ENCODE measurements at regions not wholly inside any gene's neighbourhood (a gene's known extent, or its start where the extent isn't known, plus 50 kb on each side); places are given as distances from the start of the nearest gene placed in this dataset.
"Not testable (repeated sequence)": the region's sequence is repeated elsewhere in the genome, so short reads cannot be mapped to it uniquely, and the experiment has no call there.

DNA sequence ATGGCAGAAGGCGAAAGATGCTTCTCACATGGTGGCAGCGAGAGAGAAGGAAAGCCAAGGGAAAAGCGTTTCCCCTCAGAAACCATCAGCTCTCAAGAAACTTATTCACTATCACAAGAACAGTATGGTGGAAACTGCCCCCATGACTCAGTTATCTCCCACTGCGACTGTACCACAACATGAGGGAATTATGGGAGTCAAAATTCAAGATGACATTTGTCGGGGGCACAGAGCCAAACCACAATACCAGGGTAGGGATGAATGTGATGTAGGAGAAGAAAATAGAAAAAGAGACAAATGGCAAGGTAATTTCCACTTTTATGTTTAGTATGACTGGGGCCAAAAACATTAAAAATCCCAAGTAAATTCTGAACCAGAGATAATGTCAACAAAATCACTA, 216.8 kb downstream of the TRIM36 start:
- no peak for DNase-seq

GRCh38 chr5:114949756-114950155, 220.0 kb downstream of the TRIM36 start:
- no peak for DNase-seq

GRCh38 chr5:114948986-114949621, 220.6 kb downstream of the TRIM36 start:
- DNase-seq: no peak

DNA sequence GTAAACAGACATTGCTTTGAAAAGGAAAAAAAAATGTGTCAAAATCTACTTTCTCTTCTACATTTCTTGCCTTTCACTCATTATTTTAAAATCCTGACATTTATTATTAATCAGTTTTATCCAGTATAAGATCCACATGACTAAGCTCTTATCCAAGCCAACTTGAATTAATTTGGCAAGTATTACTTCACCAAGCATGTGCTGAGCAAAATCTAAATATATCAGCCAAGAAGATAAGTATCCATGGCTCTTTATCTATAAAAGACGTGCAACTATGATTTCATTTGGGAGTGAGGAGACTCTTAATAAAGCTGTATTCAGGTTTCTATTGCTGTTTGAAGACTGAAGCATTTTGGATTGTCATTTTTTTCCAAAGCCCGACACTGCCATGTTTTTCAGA, 221.3 kb downstream of the TRIM36 start:
- no peak for DNase-seq

DNA sequence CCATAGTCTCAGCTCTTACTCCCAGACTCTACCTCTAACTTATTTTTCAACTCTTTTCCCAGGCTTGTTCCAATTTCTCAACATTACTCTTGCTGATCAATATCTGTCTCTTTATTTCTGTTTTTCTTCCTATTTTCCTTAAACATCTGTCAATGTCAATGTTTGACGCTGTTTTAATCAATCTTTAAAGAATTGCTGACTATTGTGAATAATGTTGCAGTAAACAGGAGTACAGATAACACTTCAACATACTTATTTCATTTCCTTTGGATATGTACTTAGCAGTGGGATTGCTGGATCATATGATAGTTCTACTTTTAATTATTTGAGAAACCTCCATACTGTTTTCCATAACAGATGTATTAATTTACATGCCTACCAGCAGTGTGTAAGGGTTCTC, 229.0 kb downstream of the TRIM36 start:
- no peak for DNase-seq

- no peak for DNase-seq
Measured at GRCh38 chr5:114935490-114935889, 234.2 kb downstream of the TRIM36 start.

DNA sequence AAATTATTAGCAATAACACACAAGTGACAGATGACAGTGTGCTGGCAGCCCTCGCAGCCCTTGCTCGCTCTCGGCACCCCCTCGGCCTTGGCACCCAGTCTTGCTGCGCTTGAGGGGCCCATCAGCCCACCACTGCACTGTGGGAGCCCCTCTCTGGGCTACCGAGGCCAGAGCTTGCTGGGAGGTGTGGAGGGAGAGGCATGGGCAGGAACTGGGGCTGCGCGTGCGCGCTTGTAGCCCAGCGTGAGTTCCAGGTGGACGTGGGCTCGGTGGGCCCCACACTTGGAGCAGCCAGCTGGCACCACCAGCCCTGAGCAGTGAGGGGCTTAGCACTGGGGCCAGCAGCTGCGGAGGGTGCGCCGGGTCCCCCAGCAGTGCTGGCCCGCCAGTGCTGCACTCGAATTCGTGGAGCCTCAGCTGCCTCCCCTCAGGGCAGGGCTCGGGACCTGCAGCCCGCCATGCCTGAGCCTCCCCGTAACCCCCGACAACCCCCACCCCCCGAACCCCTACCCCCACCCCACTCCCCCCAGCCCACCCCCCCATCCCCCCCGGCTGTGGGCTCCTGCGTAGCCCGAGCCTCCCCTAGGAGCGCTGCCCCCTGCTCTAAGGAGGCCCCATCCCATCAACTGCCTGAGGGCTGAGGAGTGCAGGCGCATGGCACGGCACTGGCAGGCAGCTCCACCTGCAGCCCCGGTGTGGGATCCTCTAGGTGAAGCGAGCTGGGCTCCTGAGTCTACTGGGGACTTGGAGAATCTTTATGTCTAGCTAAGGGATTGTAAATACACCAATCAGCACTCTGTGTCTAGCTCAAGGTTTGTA, 240.9 kb downstream of the TRIM36 start:
- no peak for DNase-seq

DNA sequence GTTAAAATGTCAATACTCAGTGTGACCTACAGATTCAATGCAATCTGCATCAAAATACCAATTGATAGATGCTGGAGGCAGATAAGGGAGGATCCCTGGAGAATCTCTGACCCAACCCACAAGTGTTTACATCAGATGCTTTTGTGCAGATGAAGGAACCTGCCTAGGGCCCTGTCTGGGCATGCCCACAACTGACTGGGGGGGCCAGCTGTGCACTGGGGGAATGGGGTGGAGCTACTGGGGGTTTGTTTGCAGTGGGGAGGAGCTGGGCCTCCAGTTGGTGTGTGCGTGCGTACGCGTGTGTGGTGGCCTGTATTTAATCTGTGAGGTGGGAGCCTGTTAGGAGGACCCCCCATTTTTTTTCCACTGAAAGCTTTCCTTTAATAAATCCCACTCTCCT, 244.9 kb downstream of the TRIM36 start:
- no peak for DNase-seq

DNA sequence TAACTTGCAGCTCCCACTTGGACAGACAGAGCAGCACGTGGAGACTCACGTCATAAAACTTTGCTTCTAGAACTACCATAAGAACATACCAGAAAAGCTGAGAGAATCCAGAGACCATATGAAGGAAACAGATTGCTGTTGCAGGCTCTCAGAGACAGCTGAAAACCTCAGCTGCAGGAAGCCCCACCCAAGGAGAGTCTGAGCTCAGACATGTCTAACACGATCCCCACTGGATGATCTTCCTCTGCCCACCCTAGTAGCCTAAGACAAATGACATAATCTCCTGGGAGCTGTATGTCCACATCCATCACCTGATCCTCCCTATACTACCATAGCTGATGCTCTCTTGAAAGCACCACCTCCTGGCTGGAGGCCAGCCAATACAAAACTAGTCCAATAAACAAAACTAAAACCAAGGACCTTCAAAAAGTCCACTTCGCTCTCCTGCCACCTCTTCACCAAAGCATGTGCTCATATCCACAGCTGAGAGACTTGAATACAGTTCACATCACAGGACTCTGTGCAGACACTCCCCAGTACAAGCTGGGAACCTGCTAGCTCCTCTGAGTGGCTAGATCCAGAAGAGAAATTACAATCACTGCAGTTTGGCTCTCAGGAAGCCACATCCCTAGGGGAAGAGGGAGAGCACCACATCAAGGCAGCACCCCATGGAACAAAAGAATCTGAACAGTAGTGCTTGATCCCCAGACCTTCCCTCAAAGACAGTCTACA, 257.4 kb downstream of the TRIM36 start:
- no peak for DNase-seq

- no peak for DNase-seq
Measured at GRCh38 chr5:114910727-114911126, 259.0 kb downstream of the TRIM36 start.

DNA sequence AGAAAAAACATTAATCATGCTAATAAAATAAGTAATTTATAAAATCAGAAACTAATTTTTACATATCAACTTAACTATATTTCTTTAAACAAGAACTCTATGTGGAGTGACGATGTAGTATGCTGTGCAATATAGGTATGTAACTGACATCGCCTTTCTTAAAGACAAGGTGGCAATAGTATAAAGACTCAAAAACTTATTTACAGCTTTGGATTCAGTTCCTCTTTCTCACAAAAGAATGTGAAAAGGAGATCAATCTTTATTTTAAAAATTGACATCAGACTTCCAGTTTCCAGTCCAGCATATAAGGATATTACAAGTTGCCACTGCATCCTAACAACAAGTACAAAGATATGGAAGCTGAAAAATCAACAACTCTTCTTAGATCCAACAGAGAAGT, 260.3 kb downstream of the TRIM36 start:
- DNase-seq: no peak

- no peak for DNase-seq
Measured at GRCh38 chr5:114903767-114904166, 265.9 kb downstream of the TRIM36 start.

DNA sequence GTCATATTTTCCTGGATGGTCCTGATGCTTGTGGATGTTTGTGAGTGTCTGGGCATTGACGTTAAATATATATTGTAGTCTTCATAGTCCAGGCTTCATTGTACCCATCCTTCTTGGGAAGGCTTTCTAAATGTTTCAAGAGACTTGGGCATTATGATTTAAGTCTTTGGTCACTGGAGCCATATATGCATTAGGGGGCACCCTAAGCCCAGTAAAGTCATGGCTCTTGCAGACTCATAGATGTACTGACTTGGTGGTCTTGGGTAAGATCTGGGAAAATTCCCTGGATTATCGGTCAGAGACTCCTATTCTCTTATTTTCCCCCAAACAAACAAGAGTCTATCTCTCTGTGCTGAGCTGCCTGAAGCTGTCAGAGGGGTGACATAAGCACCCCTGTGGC, 271.1 kb downstream of the TRIM36 start:
- no peak for DNase-seq

GRCh38 chr5:114883675-114884074, 286.0 kb downstream of the TRIM36 start:
- no peak for DNase-seq

DNA sequence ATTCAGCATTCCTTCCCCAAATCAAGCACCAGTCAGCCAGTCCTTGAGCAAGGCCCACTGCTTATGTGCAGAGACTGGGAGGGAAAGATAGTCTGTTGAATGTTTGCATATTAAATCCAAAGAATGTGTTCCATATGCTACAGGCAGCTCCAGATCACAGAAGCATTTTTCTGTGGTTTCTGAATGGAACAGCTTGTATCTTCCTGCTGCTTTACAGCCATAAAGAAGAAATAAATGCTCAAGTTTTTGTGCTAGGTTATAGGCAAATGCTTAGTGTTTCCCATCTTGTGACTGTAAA, 310.3 kb downstream of the TRIM36 start:
- no peak for DNase-seq

DNA sequence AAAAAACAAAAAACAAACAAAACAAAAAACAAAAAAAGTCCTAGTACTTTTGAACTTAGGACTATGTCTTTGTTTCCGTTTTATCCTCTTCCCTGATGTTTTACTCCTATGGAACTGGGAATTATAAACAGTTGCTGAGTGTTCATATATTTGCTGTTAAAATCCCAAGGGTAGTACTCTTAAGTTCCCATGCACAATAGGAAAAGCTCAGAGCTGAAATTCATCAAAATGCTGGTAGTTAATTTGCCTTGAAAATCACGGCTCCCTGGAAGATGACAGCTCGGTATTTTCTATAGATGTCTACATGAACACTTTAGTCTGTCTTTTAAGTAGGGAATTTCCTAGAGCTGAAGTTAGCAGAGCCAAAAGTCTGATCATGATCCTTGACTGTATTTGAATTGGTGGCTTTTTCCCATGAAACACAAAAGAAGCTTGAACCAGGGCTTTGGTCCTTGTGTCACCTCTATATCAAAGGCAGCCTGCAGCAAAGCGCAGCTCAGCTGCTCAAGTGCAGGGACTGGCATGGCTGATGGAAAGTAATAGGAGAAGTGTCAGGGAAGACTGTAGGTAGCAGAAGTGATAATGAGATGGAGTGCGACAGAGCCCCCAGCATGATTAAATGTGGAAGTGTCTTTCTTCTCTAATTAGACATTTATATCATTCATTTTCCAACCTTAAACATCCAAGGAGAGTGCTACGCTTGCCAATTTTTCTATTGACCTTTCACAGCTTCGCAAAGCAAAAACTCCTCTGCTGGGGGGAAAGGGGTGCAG, 310.9 kb downstream of the TRIM36 start:
- DNase-seq: no peak

DNA sequence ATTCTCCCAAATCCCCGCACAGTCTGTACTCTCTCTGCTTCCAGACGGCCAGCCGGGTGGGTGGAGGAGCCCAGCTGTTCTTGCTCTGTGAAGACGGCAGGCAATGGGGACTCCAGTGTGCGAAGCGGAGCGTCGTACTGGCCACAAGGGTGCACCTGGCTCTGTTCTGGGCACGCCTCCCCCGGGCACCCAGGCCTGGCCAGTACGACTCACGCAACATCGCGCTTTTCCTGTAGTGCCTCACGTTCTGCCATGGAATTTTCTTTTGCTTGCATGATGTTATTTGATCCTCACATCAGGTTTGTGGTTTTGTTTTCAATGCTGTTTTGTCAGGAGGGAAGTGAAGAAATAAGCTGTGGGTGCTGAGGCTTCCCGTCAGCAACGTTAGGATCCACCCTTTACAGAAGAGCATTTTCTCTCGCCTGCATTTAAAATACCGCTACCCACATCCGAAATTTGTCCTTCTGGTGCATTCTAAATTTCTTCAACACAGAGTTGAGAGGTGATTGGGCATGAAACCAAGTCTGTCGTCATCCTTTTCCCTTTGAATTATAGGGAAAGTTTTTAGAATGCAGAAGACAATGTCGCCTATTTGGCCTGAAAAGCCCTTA, 311.7 kb downstream of the TRIM36 start:
- DNase-seq: peak; percentile 56

DNA sequence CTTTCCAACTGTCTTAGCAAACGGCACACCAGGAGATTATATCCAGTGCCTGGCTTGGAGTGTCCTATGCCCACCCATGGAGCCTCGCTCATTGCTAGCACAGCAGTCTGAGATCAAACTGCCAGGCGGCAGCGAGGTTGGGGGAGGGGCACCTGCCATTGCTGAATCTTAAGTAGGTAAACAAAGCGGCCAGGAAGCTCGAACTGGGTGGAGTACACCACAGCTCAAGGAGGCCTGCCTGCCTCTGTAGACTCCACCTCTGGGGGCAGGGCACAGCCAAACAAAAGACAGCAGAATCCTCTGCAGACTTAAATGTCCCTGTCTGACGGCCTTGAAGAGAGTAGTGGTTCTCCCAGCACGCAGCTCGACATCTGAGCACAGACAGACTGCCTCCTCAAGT, 325.0 kb downstream of the TRIM36 start:
- DNase-seq: not testable (repeated sequence)

GRCh38 chr5:114839360-114839759, 330.3 kb downstream of the TRIM36 start:
- DNase-seq: no peak

DNA sequence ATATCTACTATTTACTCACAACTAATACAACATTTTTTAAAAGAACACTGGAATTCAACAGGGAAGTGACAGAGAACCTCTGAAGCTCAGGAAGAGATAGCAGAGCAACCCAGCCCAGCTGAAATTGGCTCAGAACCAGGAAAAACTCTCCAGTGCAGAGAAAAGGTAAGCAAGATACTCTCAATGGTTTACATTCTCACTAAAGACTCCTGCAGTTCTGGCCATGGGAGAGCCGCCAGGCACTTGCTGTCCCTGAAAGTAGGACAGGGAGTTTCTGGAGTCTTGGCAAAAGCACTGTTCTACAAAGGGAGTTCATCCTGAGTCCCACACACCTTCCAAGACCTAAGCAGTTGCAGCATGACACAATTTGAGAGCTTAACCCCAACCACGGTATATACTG, 330.8 kb downstream of the TRIM36 start:
- no peak for DNase-seq

DNA sequence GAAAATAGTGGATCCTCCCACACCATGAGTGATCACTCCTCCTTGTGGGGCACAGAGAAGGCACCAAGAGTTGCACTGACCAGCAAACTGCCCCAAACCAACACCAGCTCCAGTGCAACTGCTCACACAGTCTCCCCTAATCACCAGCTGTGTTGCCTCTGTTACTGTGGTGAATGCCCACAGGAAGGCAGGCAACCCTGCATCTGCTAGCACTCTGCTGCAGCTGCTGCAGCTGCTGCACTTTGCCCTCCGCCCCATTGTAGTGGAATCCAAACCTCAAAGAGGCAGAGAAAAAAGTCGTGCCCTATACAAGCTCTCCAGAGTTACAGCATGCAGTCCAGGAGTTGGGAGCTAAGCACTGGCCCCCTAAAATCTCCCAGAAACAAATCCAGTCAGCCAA, 339.6 kb downstream of the TRIM36 start:
- DNase-seq: no peak

DNA sequence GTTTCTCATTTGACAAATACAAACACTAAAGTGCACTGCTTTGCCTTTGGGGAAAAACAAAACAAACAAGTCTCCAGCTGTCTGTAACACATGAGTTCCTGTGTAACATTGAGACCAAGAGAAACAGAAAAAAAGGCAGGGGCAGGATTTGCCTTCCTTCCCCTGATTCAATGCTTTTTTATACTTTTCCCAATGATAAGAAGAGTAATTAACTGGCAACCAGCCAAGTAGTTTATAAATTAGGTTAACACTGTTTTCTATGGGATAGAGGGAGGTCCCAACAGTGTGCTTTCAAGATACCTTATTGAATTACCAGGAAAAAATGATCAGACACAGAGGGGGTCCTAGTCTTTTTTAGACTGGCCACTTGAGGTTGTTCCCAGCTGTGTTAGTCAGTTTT, 346.8 kb downstream of the TRIM36 start:
- DNase-seq: no peak

DNA sequence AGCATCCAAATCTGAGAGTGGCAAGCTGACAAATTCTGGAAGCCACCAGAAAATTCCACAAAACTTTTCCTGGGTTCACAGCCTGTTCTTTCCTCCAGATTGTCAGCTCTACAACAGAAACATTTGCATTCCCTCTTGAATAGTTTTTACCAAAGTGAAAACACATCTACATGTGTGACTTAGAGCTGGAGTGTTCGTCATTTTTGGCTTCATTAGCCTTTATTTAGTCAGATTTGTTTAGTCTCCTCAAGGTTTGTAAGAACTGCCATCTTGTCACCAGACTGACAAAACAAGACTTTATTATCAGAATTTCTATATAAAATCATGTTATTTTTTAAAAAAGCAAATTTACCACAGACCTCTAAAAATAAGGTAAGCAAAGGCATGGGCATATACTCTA, 347.3 kb downstream of the TRIM36 start:
- no peak for DNase-seq
